Lower leg skin (tissue), 3 donors: ENCODE measurements at regions not wholly inside any gene's neighbourhood (a gene's known extent, or its start where the extent isn't known, plus 50 kb on each side); places are given as distances from the start of the nearest gene placed in this dataset.

Experiments used
- POLR2A ChIP-seq, 2 donors: fragments of 450-650 bp; IDR thresholded peaks; one replicate each; pipeline ENCODE4 v1.6.1; 2016 to 2017; ENCODE audit warnings: antibody characterized with exemption in 2 of 2, mild to moderate bottlenecking in 1 of 2, moderate library complexity in 1 of 2
- TF ChIP-seq, protein P1 (sequence below), 3 donors: fragments of 450-650 bp; IDR thresholded peaks; one replicate each; pipeline ENCODE4 v1.5.1; 2016; ENCODE audit warnings: antibody characterized with exemption in 3 of 3, mild to moderate bottlenecking in 3 of 3, moderate library complexity in 2 of 3

GRCh38 chr9:11874414-11874813 lies 818.8 kb upstream of the TYRP1 start:
- no peak for TF ChIP-seq POLR2A (IDR thresholded peaks at IDR 0.05)
- TF ChIP-seq, protein P1, sequence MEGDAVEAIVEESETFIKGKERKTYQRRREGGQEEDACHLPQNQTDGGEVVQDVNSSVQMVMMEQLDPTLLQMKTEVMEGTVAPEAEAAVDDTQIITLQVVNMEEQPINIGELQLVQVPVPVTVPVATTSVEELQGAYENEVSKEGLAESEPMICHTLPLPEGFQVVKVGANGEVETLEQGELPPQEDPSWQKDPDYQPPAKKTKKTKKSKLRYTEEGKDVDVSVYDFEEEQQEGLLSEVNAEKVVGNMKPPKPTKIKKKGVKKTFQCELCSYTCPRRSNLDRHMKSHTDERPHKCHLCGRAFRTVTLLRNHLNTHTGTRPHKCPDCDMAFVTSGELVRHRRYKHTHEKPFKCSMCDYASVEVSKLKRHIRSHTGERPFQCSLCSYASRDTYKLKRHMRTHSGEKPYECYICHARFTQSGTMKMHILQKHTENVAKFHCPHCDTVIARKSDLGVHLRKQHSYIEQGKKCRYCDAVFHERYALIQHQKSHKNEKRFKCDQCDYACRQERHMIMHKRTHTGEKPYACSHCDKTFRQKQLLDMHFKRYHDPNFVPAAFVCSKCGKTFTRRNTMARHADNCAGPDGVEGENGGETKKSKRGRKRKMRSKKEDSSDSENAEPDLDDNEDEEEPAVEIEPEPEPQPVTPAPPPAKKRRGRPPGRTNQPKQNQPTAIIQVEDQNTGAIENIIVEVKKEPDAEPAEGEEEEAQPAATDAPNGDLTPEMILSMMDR (IDR thresholded peaks at IDR 0.05), result no peak
